Activated CD8-positive, alpha-beta memory T cell treated with anti-CD3 and anti-CD28 coated beads, Interleukin-2, amount 50 U/mL, for 24 hours (primary cell): ENCODE measurements at regions not wholly inside any gene's neighbourhood (a gene's known extent, or its start where the extent isn't known, plus 50 kb on each side); places are given as distances from the start of the nearest gene placed in this dataset.
A peak's percentile ranks its signal among the peaks of the same experiment; 100 is the strongest.

ENCODE experiments used
- DNase-seq: peaks from one replicate; pipeline ENCODE4 v3.0.0-alpha.2; 2020; ENCODE audit errors: extremely low read depth

DNA sequence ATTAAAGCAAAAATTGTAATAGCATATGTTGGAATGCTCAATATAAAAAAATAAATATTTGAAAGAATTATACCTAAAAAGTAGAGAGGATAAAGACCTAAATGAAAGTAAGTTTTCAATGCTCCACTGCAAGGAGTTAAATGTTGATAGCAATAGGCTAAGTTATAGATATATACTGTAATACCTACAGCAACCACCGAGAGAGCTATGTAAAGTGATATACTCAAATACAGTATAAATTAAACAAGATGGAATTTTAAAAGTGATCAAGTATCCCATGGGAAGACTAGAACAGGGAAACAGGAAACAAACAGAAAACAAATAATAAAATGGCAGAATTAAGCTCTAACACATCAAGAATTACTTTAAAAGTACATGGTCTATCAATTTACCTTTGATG, 73.9 kb downstream of the CASP3 start:
- DNase-seq: no peak

DNA sequence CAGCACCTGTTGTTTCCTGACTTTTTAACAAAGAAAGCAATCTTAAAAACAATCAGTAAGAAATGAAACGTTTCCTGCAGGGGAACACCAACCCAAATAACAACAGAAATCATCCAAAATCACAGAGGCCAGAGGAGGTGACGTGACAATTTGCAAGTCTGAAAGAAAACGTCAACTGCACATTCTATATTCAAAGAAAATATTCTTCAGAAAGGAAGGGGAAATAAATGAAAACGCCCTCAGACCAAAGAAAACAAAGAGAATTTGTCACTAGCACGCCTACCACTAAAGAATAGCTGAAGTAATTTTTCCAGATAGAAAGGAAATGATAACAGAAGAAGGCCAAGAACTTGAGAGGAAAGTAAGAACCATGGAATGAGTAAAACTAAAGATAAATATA, 74.4 kb downstream of the CASP3 start:
- DNase-seq: no peak

- DNase-seq: no peak
These were observed 75.5 kb downstream of the CASP3 start for GRCh38 chr4:184573701-184574100.

DNA sequence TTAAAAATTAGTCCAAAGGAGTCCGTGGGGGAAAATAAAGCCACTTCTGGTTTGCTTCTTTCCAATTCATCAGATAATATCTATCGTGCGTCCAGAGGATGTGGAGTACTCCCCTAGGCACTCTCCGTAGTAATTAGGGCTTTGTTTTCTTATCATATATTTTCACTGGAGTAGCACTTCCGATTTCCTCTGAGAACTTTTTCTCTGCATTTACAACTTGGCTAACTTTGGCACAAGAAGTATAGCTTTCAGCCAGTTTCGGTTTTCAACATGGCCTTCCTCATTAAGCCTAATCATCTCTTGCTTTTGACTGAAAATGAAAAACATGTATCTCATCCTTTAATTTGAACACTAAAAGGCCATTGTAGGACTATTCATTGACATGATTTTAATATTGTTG, 80.5 kb downstream of the CASP3 start:
- DNase-seq: no peak

- DNase-seq: no peak
These were observed 85.6 kb downstream of the CASP3 start for GRCh38 chr4:184563621-184564020.

DNA sequence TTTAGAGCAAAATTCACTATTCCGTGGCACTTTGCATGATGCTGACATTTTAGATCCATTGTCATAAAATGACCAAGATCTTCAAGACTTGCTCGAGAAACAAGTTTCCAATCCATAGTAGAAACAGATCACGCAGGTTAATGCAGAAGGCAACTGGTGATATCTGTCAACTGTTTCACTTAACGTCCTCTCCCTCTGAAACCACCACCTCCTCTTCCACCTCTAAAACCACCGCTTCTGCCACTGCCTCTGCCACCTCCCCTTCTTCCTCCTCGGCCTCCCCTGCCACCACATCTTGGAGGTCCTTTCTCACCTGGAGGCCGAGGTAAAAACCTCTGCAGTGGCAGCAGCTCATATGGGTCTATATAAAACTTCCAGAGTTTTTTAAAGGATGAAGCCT, 84.6 kb upstream of the IRF2 start:
- no peak for DNase-seq

GRCh38 chr4:184553891-184554290, 79.5 kb upstream of the IRF2 start:
- DNase-seq: no peak

- no peak for DNase-seq
These were observed 76.1 kb upstream of the IRF2 start for GRCh38 chr4:184550476-184550875.

DNA sequence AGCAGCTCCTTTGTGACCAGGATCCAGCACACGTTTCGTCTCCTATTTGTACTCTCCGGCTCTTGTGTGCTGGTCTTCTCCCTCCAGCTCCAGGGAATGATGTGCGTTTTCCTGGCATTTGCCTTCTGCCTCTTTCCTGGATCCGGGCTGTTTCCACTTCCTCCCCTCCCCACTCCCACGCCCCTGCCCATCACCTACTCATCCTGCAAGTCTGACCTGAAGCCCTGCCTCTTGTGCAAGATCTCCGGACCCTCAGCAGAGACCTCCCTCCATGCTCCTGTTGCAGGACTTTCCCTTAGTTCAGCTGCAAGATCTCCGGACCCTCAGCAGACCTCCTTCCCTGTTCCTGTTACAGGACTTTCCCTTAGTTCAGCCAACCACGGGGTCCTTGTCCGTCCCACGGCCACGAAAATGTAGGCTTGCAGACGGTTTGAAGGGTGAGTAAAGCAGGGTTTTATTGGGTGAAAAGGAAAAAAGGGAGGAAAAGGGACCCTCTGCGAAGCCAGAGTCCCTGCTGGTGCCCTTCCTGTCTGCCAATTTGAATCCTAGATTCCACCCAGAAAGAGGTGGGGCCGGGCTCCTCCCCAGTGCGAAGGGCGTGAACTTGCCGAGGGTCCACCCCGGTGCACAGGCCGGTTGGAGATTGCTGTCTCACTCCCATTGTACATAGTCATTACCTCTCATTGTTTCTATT, 74.4 kb upstream of the IRF2 start:
- no peak for DNase-seq

DNA sequence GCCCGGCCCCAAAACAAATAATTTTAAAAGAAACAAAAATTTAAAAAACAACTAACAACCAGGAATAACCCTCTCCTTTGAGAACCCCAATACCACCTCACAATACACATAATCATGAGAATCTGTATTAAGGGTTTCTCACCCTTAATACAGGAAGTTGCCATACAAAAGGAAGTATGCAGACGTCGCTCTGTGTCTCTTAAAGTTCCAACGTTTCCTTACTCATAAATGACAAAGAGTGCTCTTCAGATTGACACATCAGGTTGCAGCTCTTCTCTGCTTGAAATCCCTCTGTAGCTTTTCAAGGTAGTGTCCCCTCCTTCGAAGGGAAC, 73.9 kb upstream of the IRF2 start:
- DNase-seq: no peak

- no peak for DNase-seq
These were observed 70.5 kb upstream of the IRF2 start for GRCh38 chr4:184544788-184545409.

DNA sequence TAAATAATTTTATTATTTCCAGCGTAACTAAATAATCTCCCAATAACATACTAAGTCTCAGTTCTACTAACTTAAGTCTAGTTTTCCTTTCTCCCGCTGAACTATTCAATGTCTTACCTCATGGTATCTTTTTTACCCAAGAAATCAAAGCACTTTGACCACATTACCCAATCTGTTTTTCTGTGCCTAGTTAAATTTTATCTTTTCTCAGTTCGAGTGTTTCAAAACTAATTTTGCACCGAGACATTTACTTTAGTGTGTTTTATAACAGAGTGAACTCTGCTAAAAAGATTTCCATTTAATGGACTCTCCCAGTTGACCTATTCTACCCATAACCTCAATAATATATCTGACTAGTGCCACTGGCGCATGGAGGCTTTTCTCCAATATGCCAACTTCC, 67.6 kb upstream of the IRF2 start:
- no peak for DNase-seq

GRCh38 chr4:184540307-184540706, 66.0 kb upstream of the IRF2 start:
- DNase-seq: no peak

GRCh38 chr4:184538023-184538599, 63.8 kb upstream of the IRF2 start:
- no peak for DNase-seq

- DNase-seq: peak; percentile 82
These were observed 63.1 kb upstream of the IRF2 start for GRCh38 chr4:184537269-184538022.

GRCh38 chr4:184536881-184537248, 62.5 kb upstream of the IRF2 start:
- DNase-seq: no peak

DNA sequence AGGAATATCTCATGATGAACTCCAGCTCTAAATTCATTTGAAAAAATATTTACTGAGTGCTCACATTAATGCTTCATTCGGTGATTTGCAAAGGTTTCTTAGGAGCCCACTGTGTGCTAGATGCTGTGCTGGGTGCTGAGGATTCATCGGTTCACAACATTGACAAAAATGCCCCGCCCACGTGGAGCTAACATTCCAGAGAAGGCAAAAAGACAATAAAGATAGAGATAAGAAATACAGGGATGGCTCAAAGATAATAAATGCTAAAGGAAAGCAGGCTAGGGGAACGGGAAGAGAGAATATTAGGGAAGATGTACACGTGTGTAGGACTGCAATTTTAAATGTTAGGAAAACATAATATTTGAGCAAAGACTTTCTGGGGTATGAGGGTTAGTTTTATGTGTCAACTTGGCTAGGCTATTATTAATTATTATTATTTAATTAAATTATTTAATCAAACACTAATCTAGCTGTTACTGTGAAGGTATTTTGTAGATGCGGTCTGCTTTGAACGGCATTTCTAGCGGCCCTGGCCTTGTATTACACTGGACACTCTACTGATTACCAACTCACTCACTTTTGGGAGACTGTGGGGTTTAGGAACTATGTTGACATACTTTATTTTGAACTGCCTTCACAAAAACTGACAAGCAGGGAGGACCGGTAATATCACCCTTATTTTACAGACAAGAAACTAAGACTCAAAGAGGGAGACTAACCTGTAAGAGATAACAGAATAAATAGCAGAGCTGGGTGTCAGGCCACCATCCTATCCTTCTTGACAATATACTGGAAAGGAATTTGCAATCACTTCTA, 61.9 kb upstream of the IRF2 start:
- no peak for DNase-seq

DNA sequence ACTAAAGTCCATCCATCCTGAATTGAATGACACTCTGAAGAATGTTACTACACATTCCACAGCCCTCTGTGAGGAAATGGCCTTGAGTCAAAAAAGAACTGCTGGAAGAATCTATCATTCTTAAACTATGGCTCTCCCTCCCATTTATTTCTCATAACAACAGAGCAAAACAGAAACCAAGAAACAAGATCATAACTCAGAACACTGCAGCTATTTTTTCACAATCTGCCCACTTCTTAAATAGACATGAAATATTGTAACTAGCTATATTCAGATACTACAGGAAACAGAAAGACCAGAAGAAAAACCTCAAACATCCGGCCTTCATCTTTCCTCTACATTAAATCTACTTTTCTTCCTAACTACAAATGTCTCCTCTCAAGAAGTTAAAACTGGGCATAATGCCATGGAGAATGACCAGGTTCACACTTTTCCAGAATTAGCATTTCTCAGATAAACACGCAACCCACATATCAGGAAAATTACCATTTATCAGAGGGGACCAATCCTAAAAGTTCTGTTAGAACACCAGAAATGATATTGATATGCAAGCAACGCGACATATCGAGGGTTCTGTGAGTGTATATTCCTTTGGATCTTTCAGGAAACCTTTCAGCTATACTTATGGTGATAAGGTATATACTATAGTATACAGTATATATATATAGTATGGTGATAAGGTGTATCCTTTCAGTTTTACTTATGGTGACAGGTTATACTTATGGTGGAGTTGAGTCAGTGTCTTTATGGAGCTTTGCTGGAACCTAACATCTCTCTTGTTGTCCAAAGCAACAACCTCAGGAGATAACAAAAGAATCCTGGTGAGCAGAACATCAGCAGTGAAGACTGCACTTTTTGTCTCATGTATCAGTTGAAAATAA, 60.4 kb upstream of the IRF2 start:
- DNase-seq: no peak

GRCh38 chr4:184533908-184534307, 59.6 kb upstream of the IRF2 start:
- DNase-seq: no peak

- DNase-seq: no peak
These were observed 56.7 kb upstream of the IRF2 start for GRCh38 chr4:184531008-184531407.

GRCh38 chr4:184529283-184529682, 54.9 kb upstream of the IRF2 start:
- no peak for DNase-seq
